Thoracic aorta (tissue), 2 donors: ENCODE measurements at regions not wholly inside any gene's neighbourhood (a gene's known extent, or its start where the extent isn't known, plus 50 kb on each side); places are given as distances from the start of the nearest gene placed in this dataset.

Experiments used
- ATAC-seq: fragments of 150-250 bp; one replicate; pipeline ENCODE4 v1.8.0; 2017; ENCODE audit warnings: low read depth; ENCODE audit not compliant: insufficient number of reproducible peaks, low FRiP score
- DNase-seq: peaks from one replicate; pipeline ENCODE4 v3.0.0-alpha.2; 2020; ENCODE audit warnings: low spot score
- H3K27ac ChIP-seq, 2 donors: fragments of 200-600 bp; sonication (generic); 1 replicate in 1 of 2; 2 replicates in 1 of 2; pipeline ENCODE4 v1.5.1; 2016; ENCODE audit warnings: mild to moderate bottlenecking in 2 of 2, moderate library complexity in 2 of 2
- H3K27me3 ChIP-seq: fragments of 200-600 bp; sonication (generic); replicated peaks from 2 replicates; pipeline ENCODE4 v1.6.0; 2016; ENCODE audit warnings: mild to moderate bottlenecking; ENCODE audit not compliant: insufficient read depth
- H3K36me3 ChIP-seq: fragments of 200-600 bp; sonication (generic); one replicate; pipeline ENCODE4 v1.5.1; 2016
- H3K4me1 ChIP-seq, 2 donors: fragments of 200-600 bp; sonication (generic); 1 replicate in 1 of 2; 2 replicates in 1 of 2; pipeline versions ENCODE4 v1.5.1 to v1.6.0; 2016; ENCODE audit warnings: low read depth in 2 of 2, mild to moderate bottlenecking in 1 of 2; ENCODE audit not compliant: control insufficient read depth in 1 of 2
- H3K4me3 ChIP-seq: fragments of 200-600 bp; sonication (generic); 2 replicates; pipeline ENCODE4 v1.5.1; 2016; ENCODE audit warnings: mild to moderate bottlenecking
- H3K9me3 ChIP-seq: fragments of 200-600 bp; sonication (generic); 2 replicates; pipeline ENCODE4 v1.5.1; 2016
- TF ChIP-seq, protein P1 (sequence below): fragments of 200-600 bp; sonication (generic); IDR thresholded peaks from one replicate; pipeline ENCODE4 v1.5.1; 2019; ENCODE audit warnings: antibody characterized with exemption

- no peaks in the 10 kb centered on the region for H3K27me3 ChIP-seq
- no peak overlapping the region for H3K4me3 ChIP-seq
- no peaks in the 10 kb centered on the region for H3K36me3 ChIP-seq
- TF ChIP-seq, protein P1, sequence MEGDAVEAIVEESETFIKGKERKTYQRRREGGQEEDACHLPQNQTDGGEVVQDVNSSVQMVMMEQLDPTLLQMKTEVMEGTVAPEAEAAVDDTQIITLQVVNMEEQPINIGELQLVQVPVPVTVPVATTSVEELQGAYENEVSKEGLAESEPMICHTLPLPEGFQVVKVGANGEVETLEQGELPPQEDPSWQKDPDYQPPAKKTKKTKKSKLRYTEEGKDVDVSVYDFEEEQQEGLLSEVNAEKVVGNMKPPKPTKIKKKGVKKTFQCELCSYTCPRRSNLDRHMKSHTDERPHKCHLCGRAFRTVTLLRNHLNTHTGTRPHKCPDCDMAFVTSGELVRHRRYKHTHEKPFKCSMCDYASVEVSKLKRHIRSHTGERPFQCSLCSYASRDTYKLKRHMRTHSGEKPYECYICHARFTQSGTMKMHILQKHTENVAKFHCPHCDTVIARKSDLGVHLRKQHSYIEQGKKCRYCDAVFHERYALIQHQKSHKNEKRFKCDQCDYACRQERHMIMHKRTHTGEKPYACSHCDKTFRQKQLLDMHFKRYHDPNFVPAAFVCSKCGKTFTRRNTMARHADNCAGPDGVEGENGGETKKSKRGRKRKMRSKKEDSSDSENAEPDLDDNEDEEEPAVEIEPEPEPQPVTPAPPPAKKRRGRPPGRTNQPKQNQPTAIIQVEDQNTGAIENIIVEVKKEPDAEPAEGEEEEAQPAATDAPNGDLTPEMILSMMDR = no peak
- H3K4me1 ChIP-seq = no peaks in the 10 kb centered on the region
- ATAC-seq (no peak), DNase-seq (no peak)
- H3K9me3 ChIP-seq = no peaks in the 10 kb centered on the region
- no peak overlapping the region for H3K27ac ChIP-seq
Observed at GRCh38 chr6:167712731-167713475, 113.8 kb upstream of the AFDN start.

DNA sequence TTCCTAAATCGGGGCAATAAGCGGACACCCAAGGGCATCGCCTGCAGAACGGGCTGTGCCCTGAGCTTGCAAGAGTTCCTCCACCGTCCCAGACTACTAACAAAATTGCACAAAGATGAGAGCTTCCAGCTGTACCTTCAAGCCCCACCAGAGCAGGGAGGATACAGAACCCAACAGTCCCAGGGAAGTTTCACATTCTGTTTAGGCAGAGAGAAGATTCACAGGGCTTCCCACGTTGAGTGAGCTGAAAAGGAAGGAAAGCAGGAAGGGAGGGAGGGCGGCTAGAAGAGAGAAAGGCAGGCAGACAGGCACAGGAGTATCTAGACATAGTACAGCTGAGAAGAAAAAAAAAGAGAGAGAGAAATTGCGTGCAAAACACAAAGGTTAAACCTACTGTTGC, 112.6 kb upstream of the AFDN start:
- no peaks in the 10 kb centered on the region for H3K9me3 ChIP-seq
- no peaks in the 10 kb centered on the region for H3K36me3 ChIP-seq
- H3K27ac ChIP-seq = no peak overlapping the region
- ATAC-seq (no peak), DNase-seq (no peak)
- TF ChIP-seq, protein P1 = no peak
- H3K27me3 ChIP-seq = no peaks in the 10 kb centered on the region
- H3K4me1 ChIP-seq = no peaks in the 10 kb centered on the region
- no peak overlapping the region for H3K4me3 ChIP-seq

DNA sequence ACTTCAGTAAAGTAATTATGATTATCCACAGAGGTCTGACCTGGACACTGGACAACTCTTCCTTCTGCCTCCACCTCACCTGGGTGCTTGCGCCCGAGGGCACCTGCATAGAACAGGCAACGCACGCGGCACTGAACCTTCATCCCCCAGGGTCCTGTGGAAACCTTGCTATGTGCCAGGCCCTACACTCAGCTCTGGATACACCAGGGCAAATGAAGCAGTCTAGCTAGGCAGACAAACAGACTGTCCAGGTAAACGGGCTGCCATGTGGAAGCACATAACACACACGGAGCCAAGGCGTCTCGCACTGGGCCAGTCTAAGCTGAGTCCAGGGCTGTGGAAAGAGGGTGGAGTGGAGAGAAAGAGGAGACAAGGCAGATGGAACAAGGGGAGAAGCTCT, 109.3 kb upstream of the AFDN start:
- TF ChIP-seq, protein P1 = no peak
- H3K36me3 ChIP-seq = no peaks in the 10 kb centered on the region
- ATAC-seq (no peak), DNase-seq (no peak)
- H3K27ac ChIP-seq = no peak overlapping the region
- no peaks in the 10 kb centered on the region for H3K27me3 ChIP-seq
- H3K4me3 ChIP-seq = no peak overlapping the region
- no peaks in the 10 kb centered on the region for H3K4me1 ChIP-seq
- H3K9me3 ChIP-seq = no peaks in the 10 kb centered on the region

- DNase-seq = no peak
- no peaks in the 10 kb centered on the region for H3K4me1 ChIP-seq
- no peaks in the 10 kb centered on the region for H3K9me3 ChIP-seq
- no peaks in the 10 kb centered on the region for H3K36me3 ChIP-seq
- H3K27me3 ChIP-seq = no peaks in the 10 kb centered on the region
- H3K27ac ChIP-seq = no peak overlapping the region
- no peak overlapping the region for H3K4me3 ChIP-seq
- ATAC-seq = no peak
- TF ChIP-seq, protein P1 = no peak
Observed at GRCh38 chr6:167717867-167718266, 108.8 kb upstream of the AFDN start.

- Histone ChIP-seq H3K27ac (no peak overlapping the region), H3K4me3 (no peak overlapping the region), H3K36me3 (no peaks in the 10 kb centered on the region), H3K27me3 (no peaks in the 10 kb centered on the region), H3K9me3 (peaks cover 6% of the 10 kb centered on the region), H3K4me1 (no peaks in the 10 kb centered on the region)
- DNase-seq = no peak
- TF ChIP-seq, protein P1 = no peak
- ATAC-seq = no peak
Observed at GRCh38 chr6:167719920-167720319, 106.8 kb upstream of the AFDN start.
